ENCODE measurements at regions not wholly inside any gene's neighbourhood (a gene's known extent, or its start where the extent isn't known, plus 50 kb on each side); places are given as distances from the start of the nearest gene placed in this dataset.

GRCh38 chr3:174583396-174583795 lies 275.7 kb upstream of the NAALADL2 start (continued):
- no peak for TF ChIP-seq POLR2AphosphoS5 (IDR thresholded peaks at IDR 0.05; ENCODE audit: low read depth, low read length)
- TF ChIP-seq EP300 (IDR thresholded peaks at IDR 0.05; ENCODE audit: borderline replicate concordance in 1 of 2, low read depth in 2 of 2, low read length in 2 of 2): no peak
- no peak for TF ChIP-seq USF2 (IDR thresholded peaks at IDR 0.05; ENCODE audit: low read length)
- no peak for TF ChIP-seq EGR1 (IDR thresholded peaks at IDR 0.05; ENCODE audit: borderline replicate concordance, low read depth, low read length)
- no peak for TF ChIP-seq MAX (IDR thresholded peaks at IDR 0.05)
- no peak for TF ChIP-seq BCL11A (IDR thresholded peaks at IDR 0.05; ENCODE audit: low read depth in 2 of 2, low read length in 2 of 2)
- TF ChIP-seq JUND (IDR thresholded peaks at IDR 0.05; ENCODE audit: low read length): no peak
- TF ChIP-seq SUZ12 (IDR thresholded peaks at IDR 0.05; ENCODE audit: low read length): no peak
- no peak for TF ChIP-seq NRF1 (IDR thresholded peaks at IDR 0.05; ENCODE audit: low read depth, low read length)
- TF ChIP-seq CHD1 (IDR thresholded peaks at IDR 0.05; ENCODE audit: low read depth, low read length): no peak
- no peak for TF ChIP-seq RBBP5 (IDR thresholded peaks at IDR 0.05; ENCODE audit: borderline replicate concordance, low read depth, low read length)
- TF ChIP-seq EZH2 (IDR thresholded peaks at IDR 0.05; ENCODE audit: low read depth, low read length, severe bottlenecking): no peak
- no peak for TF ChIP-seq RNF2 (IDR thresholded peaks at IDR 0.05; ENCODE audit: borderline replicate concordance, low read depth, low read length, missing control alignments, poor library complexity, severe bottlenecking)
- no peak for TF ChIP-seq BACH1 (IDR thresholded peaks at IDR 0.05; ENCODE audit: low read length)
- no peak for TF ChIP-seq ZNF274 (IDR thresholded peaks at IDR 0.05; ENCODE audit: borderline replicate concordance, extremely low read depth, low read length)
- TF ChIP-seq SP2 (IDR thresholded peaks at IDR 0.05; ENCODE audit: low read length): no peak
- TF ChIP-seq ATF3 (IDR thresholded peaks at IDR 0.05; ENCODE audit: insufficient read depth, low read depth, low read length): no peak
